Ishikawa (cell line): ENCODE measurements at regions not wholly inside any gene's neighbourhood (a gene's known extent, or its start where the extent isn't known, plus 50 kb on each side); places are given as distances from the start of the nearest gene placed in this dataset.

ENCODE experiments used
- CEBPB ChIP-seq: IDR thresholded peaks from 2 replicates; pipeline ENCODE4 v1.6.1; 2012
- CREB1 ChIP-seq: IDR thresholded peaks from 2 replicates; pipeline ENCODE4 v1.6.1; 2012; ENCODE audit warnings: low read depth
- EP300 ChIP-seq: IDR thresholded peaks from 2 replicates; pipeline ENCODE4 v1.6.1; 2012; ENCODE audit warnings: borderline replicate concordance
- FOXM1 ChIP-seq: IDR thresholded peaks from 2 replicates; pipeline ENCODE4 v1.6.1; 2012; ENCODE audit warnings: low read depth, borderline replicate concordance
- MAX ChIP-seq: IDR thresholded peaks from 2 replicates; pipeline ENCODE4 v1.6.1; 2012
- NFIC ChIP-seq: IDR thresholded peaks from 2 replicates; pipeline ENCODE4 v1.6.1; 2012
- RAD21 ChIP-seq: IDR thresholded peaks from 2 replicates; pipeline ENCODE4 v1.6.1; 2012; ENCODE audit warnings: low read depth
- REST ChIP-seq: IDR thresholded peaks from 2 replicates; pipeline ENCODE4 v1.6.1; 2012; ENCODE audit warnings: low read depth, mild to moderate bottlenecking
- TAF1 ChIP-seq: IDR thresholded peaks from 2 replicates; pipeline ENCODE4 v1.6.1; 2012; ENCODE audit warnings: low read depth, mild to moderate bottlenecking
- TCF12 ChIP-seq: IDR thresholded peaks from 2 replicates; pipeline ENCODE4 v1.6.1; 2012; ENCODE audit warnings: low read depth
- ZBTB7A ChIP-seq: IDR thresholded peaks from 2 replicates; pipeline ENCODE4 v1.6.1; 2012; ENCODE audit warnings: low read depth

- TF ChIP-seq TAF1 (no peak), CEBPB (no peak), TCF12 (no peak), FOXM1 (no peak), EP300 (no peak), MAX (no peak), CREB1 (no peak), ZBTB7A (no peak), NFIC (no peak), REST (no peak), RAD21 (no peak)
Observed at GRCh38 chr4:75189711-75190335, 256.9 kb downstream of the PARM1 start.
